Vagina (tissue), 2 donors: ENCODE measurements at regions not wholly inside any gene's neighbourhood (a gene's known extent, or its start where the extent isn't known, plus 50 kb on each side); places are given as distances from the start of the nearest gene placed in this dataset.

ENCODE experiments used
- DNase-seq, 2 donors: peaks; one replicate each; pipeline ENCODE4 v3.0.0-alpha.2; 2017; ENCODE audit errors: extremely low spot score in 2 of 2
- H3K27ac ChIP-seq: fragments of 200-600 bp; sonication (generic); one replicate; pipeline ENCODE4 v1.5.1; 2019
- H3K27me3 ChIP-seq: fragments of 200-600 bp; sonication (generic); one replicate; pipeline ENCODE4 v1.5.1; 2019
- H3K36me3 ChIP-seq, 2 donors: fragments of 200-600 bp; sonication (generic); one replicate each; pipeline ENCODE4 v1.5.1; 2017 to 2019
- H3K4me1 ChIP-seq: fragments of 200-600 bp; sonication (generic); one replicate; pipeline ENCODE4 v1.5.1; 2019
- H3K4me3 ChIP-seq, 2 donors: fragments of 200-600 bp; sonication (generic); 1 replicate in 1 of 2; 2 replicates in 1 of 2; pipeline ENCODE4 v1.5.1; 2016 to 2019
- H3K9me3 ChIP-seq: fragments of 200-600 bp; sonication (generic); one replicate; pipeline ENCODE4 v1.5.1; 2019
- CTCF ChIP-seq, 3 experiments: fragments of 450-650 bp in 2 of 3; fragments of 200-600 bp in 1 of 3; sonication (generic) in 1 of 3; IDR thresholded peaks; one replicate each; pipeline ENCODE4 v1.5.1; 2017 to 2019; ENCODE audit warnings: antibody characterized with exemption in 3 of 3, mild to moderate bottlenecking in 2 of 3, moderate library complexity in 2 of 3
- POLR2A ChIP-seq, 2 donors: fragments of 450-650 bp; IDR thresholded peaks; one replicate each; pipeline ENCODE4 v1.6.1; 2017; ENCODE audit warnings: antibody characterized with exemption in 2 of 2, mild to moderate bottlenecking in 2 of 2, moderate library complexity in 2 of 2
- POLR2AphosphoS5 ChIP-seq, 2 donors: sonication (generic); formaldehyde crosslinking; IDR thresholded peaks; one replicate each; pipeline ENCODE4 v1.9.0; 2017; ENCODE audit warnings: antibody characterized with exemption in 2 of 2, mild to moderate bottlenecking in 2 of 2, low read depth in 1 of 2; ENCODE audit not compliant: insufficient read depth in 1 of 2
- intact Hi-C: fragments of 100-400 bp; cut with DNase I; formaldehyde crosslinking; loops from one replicate; pipeline ENCODE4 v1.15.1; 2023

GRCh38 chr2:200725596-200725995 lies 86.1 kb upstream of the BZW1 start:
- Histone ChIP-seq H3K27me3 (no peaks in the 10 kb centered on the region), H3K4me1 (no peaks in the 10 kb centered on the region), H3K9me3 (no peaks in the 10 kb centered on the region), H3K36me3 (no peaks in the 10 kb centered on the region), H3K27ac (no peak overlapping the region), H3K4me3 (no peak overlapping the region)
- intact Hi-C loops, result no loop called here
- DNase-seq, result no peak
- TF ChIP-seq POLR2AphosphoS5 (IDR thresholded peaks at IDR 0.05; ENCODE audit: insufficient read depth in 1 of 2, low read depth in 1 of 2) (no peak), POLR2A (IDR thresholded peaks at IDR 0.05) (no peak), CTCF (IDR thresholded peaks at IDR 0.05) (no peak)

GRCh38 chr2:200728630-200729029 lies 83.1 kb upstream of the BZW1 start:
- no peak overlapping the region for H3K4me3 ChIP-seq
- no peaks in the 10 kb centered on the region for H3K9me3 ChIP-seq
- TF ChIP-seq POLR2AphosphoS5 (IDR thresholded peaks at IDR 0.05; ENCODE audit: insufficient read depth in 1 of 2, low read depth in 1 of 2) (no peak), CTCF (IDR thresholded peaks at IDR 0.05) (no peak), POLR2A (IDR thresholded peaks at IDR 0.05) (no peak)
- intact Hi-C loops, result no loop called here
- DNase-seq, result no peak
- no peak overlapping the region for H3K27ac ChIP-seq
- H3K27me3 ChIP-seq, result no peaks in the 10 kb centered on the region
- no peaks in the 10 kb centered on the region for H3K36me3 ChIP-seq
- no peaks in the 10 kb centered on the region for H3K4me1 ChIP-seq

- intact Hi-C loops, result no loop called here
- H3K4me1 ChIP-seq, result no peaks in the 10 kb centered on the region
- no peak for DNase-seq
- no peaks in the 10 kb centered on the region for H3K27me3 ChIP-seq
- no peak overlapping the region for H3K27ac ChIP-seq
- no peaks in the 10 kb centered on the region for H3K36me3 ChIP-seq
- no peaks in the 10 kb centered on the region for H3K9me3 ChIP-seq
- TF ChIP-seq POLR2AphosphoS5 (IDR thresholded peaks at IDR 0.05; ENCODE audit: insufficient read depth in 1 of 2, low read depth in 1 of 2), result no peak
- TF ChIP-seq POLR2A (IDR thresholded peaks at IDR 0.05), result no peak
- no peak for TF ChIP-seq CTCF (IDR thresholded peaks at IDR 0.05)
- no peak overlapping the region for H3K4me3 ChIP-seq
Measured at GRCh38 chr2:200730302-200730701, 81.4 kb upstream of the BZW1 start.

- Histone ChIP-seq H3K27ac (no peak overlapping the region), H3K9me3 (no peaks in the 10 kb centered on the region), H3K4me1 (no peaks in the 10 kb centered on the region), H3K36me3 (no peaks in the 10 kb centered on the region), H3K4me3 (no peak overlapping the region), H3K27me3 (no peaks in the 10 kb centered on the region)
- DNase-seq, result no peak
- intact Hi-C loops, result no loop called here
- TF ChIP-seq CTCF (IDR thresholded peaks at IDR 0.05) (no peak), POLR2AphosphoS5 (IDR thresholded peaks at IDR 0.05; ENCODE audit: insufficient read depth in 1 of 2, low read depth in 1 of 2) (no peak), POLR2A (IDR thresholded peaks at IDR 0.05) (no peak)
Measured at GRCh38 chr2:200730960-200731359, 80.8 kb upstream of the BZW1 start.

- DNase-seq, result no peak
- H3K27me3 ChIP-seq, result no peaks in the 10 kb centered on the region
- H3K9me3 ChIP-seq, result no peaks in the 10 kb centered on the region
- TF ChIP-seq POLR2AphosphoS5 (IDR thresholded peaks at IDR 0.05; ENCODE audit: insufficient read depth in 1 of 2, low read depth in 1 of 2) (no peak), POLR2A (IDR thresholded peaks at IDR 0.05) (no peak), CTCF (IDR thresholded peaks at IDR 0.05) (no peak)
- no peaks in the 10 kb centered on the region for H3K36me3 ChIP-seq
- no peak overlapping the region for H3K27ac ChIP-seq
- H3K4me1 ChIP-seq, result no peaks in the 10 kb centered on the region
- intact Hi-C loops, result no loop called here
- H3K4me3 ChIP-seq, result no peak overlapping the region
Measured at GRCh38 chr2:200732866-200733265, 78.8 kb upstream of the BZW1 start.
